GM23338 (cell line): ENCODE measurements at regions not wholly inside any gene's neighbourhood (a gene's known extent, or its start where the extent isn't known, plus 50 kb on each side); places are given as distances from the start of the nearest gene placed in this dataset.

Experiments used
- ATAC-seq: fragments of 200-7000 bp; cut with Tn5 transposase; 3 replicates; pipeline ENCODE4 v1.9.1; 2020
- DNase-seq: peaks from one replicate; pipeline ENCODE4 v3.0.0-alpha.2; 2015; ENCODE audit warnings: low spot score
- H2AFZ ChIP-seq: fragments of 200-600 bp; sonication (generic); 2 replicates; pipeline ENCODE4 v1.8.0; 2016; ENCODE audit warnings: antibody characterized with exemption, mild to moderate bottlenecking, moderate library complexity
- H3F3A ChIP-seq: fragments of 200-600 bp; sonication (generic); replicated peaks from 2 replicates; pipeline ENCODE4 v1.8.0; 2017; ENCODE audit warnings: antibody characterized with exemption, mixed run types, low read depth
- H3K27ac ChIP-seq: fragments of 200-600 bp; sonication (generic); 2 replicates; pipeline ENCODE4 v1.6.1; 2016; ENCODE audit warnings: low read depth
- H3K27me3 ChIP-seq: fragments of 200-600 bp; sonication (generic); 2 replicates; pipeline ENCODE4 v1.8.0; 2016; ENCODE audit warnings: mild to moderate bottlenecking, mixed run types, moderate library complexity; ENCODE audit not compliant: insufficient read depth
- H3K36me3 ChIP-seq: fragments of 200-600 bp; sonication (generic); 2 replicates; pipeline ENCODE4 v1.8.0; 2016; ENCODE audit warnings: mild to moderate bottlenecking; ENCODE audit not compliant: insufficient read depth
- H3K4me1 ChIP-seq: fragments of 200-600 bp; sonication (generic); 2 replicates; pipeline ENCODE4 v1.8.0; 2016; ENCODE audit warnings: mild to moderate bottlenecking, moderate library complexity; ENCODE audit not compliant: insufficient read depth
- H3K4me2 ChIP-seq: fragments of 200-600 bp; sonication (generic); 2 replicates; pipeline ENCODE4 v1.7.1; 2017; ENCODE audit warnings: mixed run types
- H3K4me3 ChIP-seq: fragments of 200-600 bp; sonication (generic); 2 replicates; pipeline ENCODE4 v1.6.1; 2016; ENCODE audit warnings: mixed run types
- H3K79me2 ChIP-seq: fragments of 200-600 bp; sonication (generic); replicated peaks from 2 replicates; pipeline ENCODE4 v1.8.0; 2017; ENCODE audit warnings: mild to moderate bottlenecking; ENCODE audit not compliant: insufficient read depth
- H3K9me2 ChIP-seq: fragments of 200-600 bp; sonication (generic); 2 replicates; pipeline ENCODE4 v1.8.0; 2017; ENCODE audit not compliant: insufficient read depth
- H4K20me1 ChIP-seq: fragments of 200-600 bp; sonication (generic); replicated peaks from 2 replicates; pipeline ENCODE4 v1.8.0; 2017; ENCODE audit warnings: mild to moderate bottlenecking; ENCODE audit not compliant: insufficient read depth
- H3K27ac Mint-ChIP-seq: 2 replicates; pipeline ENCODE4 v1.8.0; 2020; ENCODE audit warnings: inconsistent platforms, mild to moderate bottlenecking, moderate library complexity, mixed read lengths
- H3K27me3 Mint-ChIP-seq: 3 replicates; pipeline ENCODE4 v1.8.0; 2022; ENCODE audit warnings: low read depth, mild to moderate bottlenecking, moderate library complexity, mixed read lengths, inconsistent platforms; ENCODE audit not compliant: insufficient read depth, poor library complexity
- H3K36me3 Mint-ChIP-seq: 3 replicates; pipeline ENCODE4 v1.8.0; 2021; ENCODE audit warnings: low read depth, mild to moderate bottlenecking, inconsistent platforms, moderate library complexity, mixed read lengths
- H3K4me1 Mint-ChIP-seq: 3 replicates; pipeline ENCODE4 v1.8.0; 2020; ENCODE audit warnings: mild to moderate bottlenecking, inconsistent platforms, mixed read lengths
- H3K4me3 Mint-ChIP-seq: 3 replicates; pipeline ENCODE4 v1.8.0; 2021; ENCODE audit warnings: moderate library complexity, mild to moderate bottlenecking, inconsistent platforms, mixed read lengths
- H3K9me3 Mint-ChIP-seq: 3 replicates; pipeline ENCODE4 v1.8.0; 2020; ENCODE audit warnings: moderate library complexity, mild to moderate bottlenecking, inconsistent platforms, mixed read lengths
- CREB1 ChIP-seq: fragments of 250-450 bp; sonication (Bioruptor Pico); IDR thresholded peaks from 2 replicates; pipeline ENCODE4 v1.5.0; 2020; ENCODE audit warnings: low read depth, mild to moderate bottlenecking, moderate library complexity
- EZH2phosphoT487 ChIP-seq: fragments of 200-600 bp; sonication (generic); IDR thresholded peaks from one replicate; pipeline ENCODE4 v1.8.1; 2018; ENCODE audit warnings: antibody characterized with exemption; ENCODE audit not compliant: unreplicated experiment
- POLR2AphosphoS5 ChIP-seq: IDR thresholded peaks from 2 replicates; pipeline ENCODE4 v1.6.1; 2016; ENCODE audit warnings: antibody characterized with exemption, low read depth
- STAT1 ChIP-seq: IDR thresholded peaks from one replicate; pipeline ENCODE4 v1.6.1; 2016; ENCODE audit warnings: antibody characterized with exemption; ENCODE audit not compliant: unreplicated experiment
- ZNF114 ChIP-seq: fragments of 250-450 bp; sonication (Bioruptor Pico); IDR thresholded peaks from 2 replicates; pipeline ENCODE4 v1.5.0; 2020; ENCODE audit warnings: mild to moderate bottlenecking, moderate library complexity
- ZNF331 ChIP-seq: fragments of 250-450 bp; sonication (Bioruptor Pico); IDR thresholded peaks from 2 replicates; pipeline ENCODE4 v1.5.0; 2020; ENCODE audit warnings: low read depth, mild to moderate bottlenecking, moderate library complexity
- TF ChIP-seq, protein P1 (sequence below): fragments of 250-450 bp; sonication (Bioruptor Pico); IDR thresholded peaks from 2 replicates; pipeline ENCODE4 v1.5.0; 2020; ENCODE audit warnings: mild to moderate bottlenecking, moderate library complexity
- TF ChIP-seq, protein P2 (sequence below), 2 experiments: fragments of 200-600 bp in 1 of 2; sonication (generic) in 1 of 2; conservative IDR thresholded peaks; 2 replicates each; pipeline versions ENCODE4 v1.5.1 to v1.6.1; 2016 to 2017; ENCODE audit warnings: antibody characterized with exemption in 2 of 2, low read depth in 2 of 2, mild to moderate bottlenecking in 2 of 2, moderate library complexity in 1 of 2
- TF ChIP-seq, protein P3 (sequence below): IDR thresholded peaks from 2 replicates; pipeline ENCODE4 v1.6.1; 2016; ENCODE audit warnings: antibody characterized with exemption

DNA sequence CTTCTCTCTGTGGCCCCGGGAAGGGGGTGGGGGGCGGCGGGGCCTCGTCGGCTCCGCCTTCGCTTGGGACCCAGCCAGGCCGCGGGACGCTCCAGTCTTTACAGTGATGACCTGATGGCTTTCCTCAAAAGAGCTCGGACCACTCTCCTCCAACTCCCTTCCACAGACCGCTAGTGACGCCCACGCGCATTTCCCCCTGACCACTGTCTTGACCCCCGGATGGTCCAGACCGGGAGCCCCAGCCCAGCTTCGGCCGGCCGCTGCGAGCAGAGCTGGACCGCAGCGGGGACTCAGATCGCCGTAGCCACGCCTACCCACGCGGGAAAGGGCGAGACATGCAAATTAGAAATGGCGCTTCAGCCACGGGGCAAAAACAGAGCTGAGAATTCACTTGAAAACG lies 81.6 kb upstream of the RNU2-1 start:
- Mint-ChIP-seq H3K27ac (no peak overlapping the region), H3K4me1 (peaks cover 5% of the 10 kb centered on the region; the same call in 2 of the 3 replicates), H3K4me3 (no peak overlapping the region)

More for the DNA sequence above, 81.6 kb upstream of the RNU2-1 start:
- Histone ChIP-seq H2AFZ (no peak overlapping the region), H3K27ac (no peak overlapping the region), H3K27me3 (no peaks in the 10 kb centered on the region), H3K36me3 (no peaks in the 10 kb centered on the region; the same call in 1 of the 2 replicates), H3F3A (0 out of 2 replicates have a peak, but pooled peaks cover 6% of the 10 kb centered on the region), H3K9me2 (no peaks in the 10 kb centered on the region), H3K4me2 (no peak overlapping the region), H3K79me2 (no peaks in the 10 kb centered on the region), H4K20me1 (no peaks in the 10 kb centered on the region), H3K4me1 (no peaks in the 10 kb centered on the region), H3K4me3 (no peak overlapping the region)
- peaks cover 7% of the 10 kb centered on the region for H3K27me3 Mint-ChIP-seq
- TF ChIP-seq ZNF114 (no peak), POLR2AphosphoS5 (no peak), STAT1 (no peak), CREB1 (CRISPR knock-in tag) (no peak), EZH2phosphoT487 (no peak), ZNF331 (CRISPR knock-in tag) (no peak)
- TF ChIP-seq, protein P1, sequence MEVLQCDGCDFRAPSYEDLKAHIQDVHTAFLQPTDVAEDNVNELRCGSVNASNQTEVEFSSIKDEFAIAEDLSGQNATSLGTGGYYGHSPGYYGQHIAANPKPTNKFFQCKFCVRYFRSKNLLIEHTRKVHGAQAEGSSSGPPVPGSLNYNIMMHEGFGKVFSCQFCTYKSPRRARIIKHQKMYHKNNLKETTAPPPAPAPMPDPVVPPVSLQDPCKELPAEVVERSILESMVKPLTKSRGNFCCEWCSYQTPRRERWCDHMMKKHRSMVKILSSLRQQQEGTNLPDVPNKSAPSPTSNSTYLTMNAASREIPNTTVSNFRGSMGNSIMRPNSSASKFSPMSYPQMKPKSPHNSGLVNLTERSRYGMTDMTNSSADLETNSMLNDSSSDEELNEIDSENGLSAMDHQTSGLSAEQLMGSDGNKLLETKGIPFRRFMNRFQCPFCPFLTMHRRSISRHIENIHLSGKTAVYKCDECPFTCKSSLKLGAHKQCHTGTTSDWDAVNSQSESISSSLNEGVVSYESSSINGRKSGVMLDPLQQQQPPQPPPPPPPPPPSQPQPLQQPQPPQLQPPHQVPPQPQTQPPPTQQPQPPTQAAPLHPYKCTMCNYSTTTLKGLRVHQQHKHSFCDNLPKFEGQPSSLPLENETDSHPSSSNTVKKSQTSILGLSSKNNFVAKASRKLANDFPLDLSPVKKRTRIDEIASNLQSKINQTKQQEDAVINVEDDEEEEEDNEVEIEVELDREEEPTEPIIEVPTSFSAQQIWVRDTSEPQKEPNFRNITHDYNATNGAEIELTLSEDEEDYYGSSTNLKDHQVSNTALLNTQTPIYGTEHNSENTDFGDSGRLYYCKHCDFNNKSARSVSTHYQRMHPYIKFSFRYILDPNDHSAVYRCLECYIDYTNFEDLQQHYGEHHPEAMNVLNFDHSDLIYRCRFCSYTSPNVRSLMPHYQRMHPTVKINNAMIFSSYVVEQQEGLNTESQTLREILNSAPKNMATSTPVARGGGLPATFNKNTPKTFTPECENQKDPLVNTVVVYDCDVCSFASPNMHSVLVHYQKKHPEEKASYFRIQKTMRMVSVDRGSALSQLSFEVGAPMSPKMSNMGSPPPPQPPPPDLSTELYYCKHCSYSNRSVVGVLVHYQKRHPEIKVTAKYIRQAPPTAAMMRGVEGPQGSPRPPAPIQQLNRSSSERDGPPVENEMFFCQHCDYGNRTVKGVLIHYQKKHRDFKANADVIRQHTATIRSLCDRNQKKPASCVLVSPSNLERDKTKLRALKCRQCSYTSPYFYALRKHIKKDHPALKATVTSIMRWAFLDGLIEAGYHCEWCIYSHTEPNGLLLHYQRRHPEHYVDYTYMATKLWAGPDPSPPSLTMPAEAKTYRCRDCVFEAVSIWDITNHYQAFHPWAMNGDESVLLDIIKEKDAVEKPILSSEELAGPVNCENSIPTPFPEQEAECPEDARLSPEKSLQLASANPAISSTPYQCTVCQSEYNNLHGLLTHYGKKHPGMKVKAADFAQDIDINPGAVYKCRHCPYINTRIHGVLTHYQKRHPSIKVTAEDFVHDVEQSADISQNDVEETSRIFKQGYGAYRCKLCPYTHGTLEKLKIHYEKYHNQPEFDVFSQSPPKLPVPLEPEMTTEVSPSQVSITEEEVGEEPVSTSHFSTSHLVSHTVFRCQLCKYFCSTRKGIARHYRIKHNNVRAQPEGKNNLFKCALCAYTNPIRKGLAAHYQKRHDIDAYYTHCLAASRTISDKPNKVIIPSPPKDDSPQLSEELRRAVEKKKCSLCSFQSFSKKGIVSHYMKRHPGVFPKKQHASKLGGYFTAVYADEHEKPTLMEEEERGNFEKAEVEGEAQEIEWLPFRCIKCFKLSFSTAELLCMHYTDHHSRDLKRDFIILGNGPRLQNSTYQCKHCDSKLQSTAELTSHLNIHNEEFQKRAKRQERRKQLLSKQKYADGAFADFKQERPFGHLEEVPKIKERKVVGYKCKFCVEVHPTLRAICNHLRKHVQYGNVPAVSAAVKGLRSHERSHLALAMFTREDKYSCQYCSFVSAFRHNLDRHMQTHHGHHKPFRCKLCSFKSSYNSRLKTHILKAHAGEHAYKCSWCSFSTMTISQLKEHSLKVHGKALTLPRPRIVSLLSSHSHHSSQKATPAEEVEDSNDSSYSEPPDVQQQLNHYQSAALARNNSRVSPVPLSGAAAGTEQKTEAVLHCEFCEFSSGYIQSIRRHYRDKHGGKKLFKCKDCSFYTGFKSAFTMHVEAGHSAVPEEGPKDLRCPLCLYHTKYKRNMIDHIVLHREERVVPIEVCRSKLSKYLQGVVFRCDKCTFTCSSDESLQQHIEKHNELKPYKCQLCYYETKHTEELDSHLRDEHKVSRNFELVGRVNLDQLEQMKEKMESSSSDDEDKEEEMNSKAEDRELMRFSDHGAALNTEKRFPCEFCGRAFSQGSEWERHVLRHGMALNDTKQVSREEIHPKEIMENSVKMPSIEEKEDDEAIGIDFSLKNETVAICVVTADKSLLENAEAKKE (CRISPR knock-in tag) = no peak
- TF ChIP-seq, protein P2, sequence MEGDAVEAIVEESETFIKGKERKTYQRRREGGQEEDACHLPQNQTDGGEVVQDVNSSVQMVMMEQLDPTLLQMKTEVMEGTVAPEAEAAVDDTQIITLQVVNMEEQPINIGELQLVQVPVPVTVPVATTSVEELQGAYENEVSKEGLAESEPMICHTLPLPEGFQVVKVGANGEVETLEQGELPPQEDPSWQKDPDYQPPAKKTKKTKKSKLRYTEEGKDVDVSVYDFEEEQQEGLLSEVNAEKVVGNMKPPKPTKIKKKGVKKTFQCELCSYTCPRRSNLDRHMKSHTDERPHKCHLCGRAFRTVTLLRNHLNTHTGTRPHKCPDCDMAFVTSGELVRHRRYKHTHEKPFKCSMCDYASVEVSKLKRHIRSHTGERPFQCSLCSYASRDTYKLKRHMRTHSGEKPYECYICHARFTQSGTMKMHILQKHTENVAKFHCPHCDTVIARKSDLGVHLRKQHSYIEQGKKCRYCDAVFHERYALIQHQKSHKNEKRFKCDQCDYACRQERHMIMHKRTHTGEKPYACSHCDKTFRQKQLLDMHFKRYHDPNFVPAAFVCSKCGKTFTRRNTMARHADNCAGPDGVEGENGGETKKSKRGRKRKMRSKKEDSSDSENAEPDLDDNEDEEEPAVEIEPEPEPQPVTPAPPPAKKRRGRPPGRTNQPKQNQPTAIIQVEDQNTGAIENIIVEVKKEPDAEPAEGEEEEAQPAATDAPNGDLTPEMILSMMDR (conservative IDR thresholded peaks at IDR 0.05; ENCODE audit: low read depth in 2 of 2) = no peak
- TF ChIP-seq, protein P3, sequence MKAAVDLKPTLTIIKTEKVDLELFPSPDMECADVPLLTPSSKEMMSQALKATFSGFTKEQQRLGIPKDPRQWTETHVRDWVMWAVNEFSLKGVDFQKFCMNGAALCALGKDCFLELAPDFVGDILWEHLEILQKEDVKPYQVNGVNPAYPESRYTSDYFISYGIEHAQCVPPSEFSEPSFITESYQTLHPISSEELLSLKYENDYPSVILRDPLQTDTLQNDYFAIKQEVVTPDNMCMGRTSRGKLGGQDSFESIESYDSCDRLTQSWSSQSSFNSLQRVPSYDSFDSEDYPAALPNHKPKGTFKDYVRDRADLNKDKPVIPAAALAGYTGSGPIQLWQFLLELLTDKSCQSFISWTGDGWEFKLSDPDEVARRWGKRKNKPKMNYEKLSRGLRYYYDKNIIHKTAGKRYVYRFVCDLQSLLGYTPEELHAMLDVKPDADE = no peak
- no peak for ATAC-seq
- H3K9me3 Mint-ChIP-seq = peaks cover 30% of the 10 kb centered on the region
- DNase-seq = no peak
- peaks cover 22% of the 10 kb centered on the region for H3K36me3 Mint-ChIP-seq
